H1 (cell line): ENCODE measurements at regions not wholly inside any gene's neighbourhood (a gene's known extent, or its start where the extent isn't known, plus 50 kb on each side); places are given as distances from the start of the nearest gene placed in this dataset.

ENCODE experiments used
- CTCF ChIA-PET: fragments of 300-600 bp; sonication (Branson Sonifier 250); formaldehyde crosslinking; loops from one replicate; lab custom pipeline; 2021; ENCODE audit not compliant: partially characterized antibody; lab: Charles Lee
- POLR2A ChIA-PET: fragments of 300-600 bp; sonication (Branson Sonifier 250); formaldehyde crosslinking; loops from one replicate; lab custom pipeline; 2021; ENCODE audit warnings: inconsistent platforms; ENCODE audit not compliant: partially characterized antibody; lab: Charles Lee
- DNase-seq, 2 experiments: peaks; one replicate each; pipeline versions ENCODE4 v3.0.0 to v3.0.0-alpha.2; 2010 to 2022; ENCODE audit warnings: low spot score in 2 of 2, low read depth in 1 of 2, mixed read lengths in 1 of 2
- FAIRE-seq: peaks from 2 replicates; lab custom pipeline; 2011; peaks lifted over from hg19 to GRCh38; lab: Jason Lieb, UNC
- H2AFZ ChIP-seq: 2 replicates; pipeline ENCODE4 v1.8.1; 2012; ENCODE audit warnings: low read length, inconsistent platforms
- H2AK5ac ChIP-seq: 2 replicates; pipeline ENCODE4 v1.6.1; 2013; ENCODE audit warnings: low read depth, low read length
- H2BK120ac ChIP-seq: replicated peaks from 2 replicates; pipeline ENCODE3; 2013; ENCODE audit warnings: low read depth, low read length, inconsistent platforms
- H2BK12ac ChIP-seq: 2 replicates; pipeline ENCODE4 v1.6.1; 2013; ENCODE audit warnings: low read depth, low read length
- H2BK15ac ChIP-seq: 2 replicates; pipeline ENCODE4 v1.6.1; 2013; ENCODE audit warnings: low read length
- H2BK20ac ChIP-seq: 2 replicates; pipeline ENCODE4 v1.6.1; 2013; ENCODE audit warnings: low read length
- H2BK5ac ChIP-seq: 2 replicates; pipeline ENCODE4 v1.6.1; 2013; ENCODE audit warnings: low read depth, low read length
- H3K14ac ChIP-seq: 2 replicates; pipeline ENCODE4 v1.6.1; 2013; ENCODE audit warnings: inconsistent platforms; ENCODE audit not compliant: insufficient read length
- H3K18ac ChIP-seq: 2 replicates; pipeline ENCODE4 v1.6.1; 2013; ENCODE audit warnings: low read length; ENCODE audit errors: extremely low read depth
- H3K23ac ChIP-seq: 2 replicates; pipeline ENCODE4 v1.6.1; 2013; ENCODE audit warnings: inconsistent platforms; ENCODE audit not compliant: insufficient read length
- H3K23me2 ChIP-seq: 2 replicates; pipeline ENCODE4 v1.6.1; 2013; ENCODE audit warnings: low read depth, low read length
- H3K27ac ChIP-seq: 2 replicates; pipeline ENCODE4 v1.6.1; 2011; ENCODE audit warnings: low read depth, low read length, inconsistent platforms
- H3K27me3 ChIP-seq, 4 experiments: replicated peaks in 1 of 4; 1 replicate in 1 of 4; 2 replicates in 3 of 4; pipeline versions ENCODE4 v1.6.1 to v1.8.1; 2011 to 2013; ENCODE audit warnings: low read length in 3 of 4, mild to moderate bottlenecking in 3 of 4, inconsistent platforms in 2 of 4, mixed read lengths in 2 of 4, moderate library complexity in 1 of 4; ENCODE audit not compliant: control insufficient read depth in 3 of 4, insufficient read depth in 3 of 4; ENCODE audit errors: extremely low read depth in 1 of 4
- H3K36me3 ChIP-seq, 4 experiments: 2 replicates each; pipeline versions ENCODE4 v1.6.1 to v1.8.1; 2011 to 2013; ENCODE audit warnings: mild to moderate bottlenecking in 4 of 4, low read length in 3 of 4, moderate library complexity in 2 of 4, control low read depth in 1 of 4, inconsistent platforms in 1 of 4; ENCODE audit not compliant: insufficient read depth in 4 of 4, control insufficient read depth in 2 of 4
- H3K4ac ChIP-seq: replicated peaks from 2 replicates; pipeline ENCODE3; 2013; ENCODE audit warnings: low read length, low read depth, mixed read lengths, inconsistent platforms; ENCODE audit not compliant: insufficient read length
- H3K4me1 ChIP-seq, 4 experiments: replicated peaks in 1 of 4; 1 replicate in 1 of 4; 2 replicates in 3 of 4; pipeline versions ENCODE4 v1.6.1 to v1.8.1; 2011 to 2013; ENCODE audit warnings: low read length in 3 of 4, inconsistent platforms in 2 of 4, mixed read lengths in 1 of 4; ENCODE audit not compliant: insufficient read depth in 4 of 4, control insufficient read depth in 3 of 4
- H3K4me2 ChIP-seq, 2 experiments: 2 replicates each; pipeline versions ENCODE4 v1.6.1 to v1.8.1; 2011 to 2013; ENCODE audit warnings: low read depth in 2 of 2, low read length in 2 of 2, control low read depth in 1 of 2, inconsistent platforms in 1 of 2, mild to moderate bottlenecking in 1 of 2; ENCODE audit not compliant: insufficient read depth in 1 of 2
- H3K4me3 ChIP-seq, 4 experiments: fragments of 200-600, 300-600 bp in 1 of 4; sonication (generic), shearing (Covaris generic), sonication (Bioruptor Twin) in 1 of 4; 2 replicates each; pipeline versions ENCODE4 v1.5.1 to v1.8.1; 2011 to 2016; ENCODE audit warnings: low read length in 4 of 4, low read depth in 3 of 4, control low read depth in 2 of 4, inconsistent platforms in 2 of 4, mild to moderate bottlenecking in 2 of 4, mixed read lengths in 1 of 4, moderate library complexity in 1 of 4; ENCODE audit not compliant: insufficient read depth in 2 of 4; ENCODE audit errors: extremely low read depth in 1 of 4
- H3K56ac ChIP-seq: replicated peaks from 2 replicates; pipeline ENCODE3; 2013; ENCODE audit warnings: low read depth, mild to moderate bottlenecking, mixed read lengths, low read length, inconsistent platforms; ENCODE audit not compliant: insufficient read length
- H3K79me1 ChIP-seq: 2 replicates; pipeline ENCODE4 v1.6.1; 2013; ENCODE audit warnings: low read depth, low read length, control low read depth
- H3K79me2 ChIP-seq, 2 experiments: 2 replicates each; pipeline versions ENCODE4 v1.6.1 to v1.8.1; 2012 to 2013; ENCODE audit warnings: low read length in 2 of 2, mild to moderate bottlenecking in 2 of 2, inconsistent platforms in 1 of 2; ENCODE audit not compliant: insufficient read depth in 2 of 2, control insufficient read depth in 1 of 2
- H3K9ac ChIP-seq, 4 experiments: replicated peaks in 1 of 4; 1 replicate in 1 of 4; 2 replicates in 3 of 4; pipeline versions ENCODE4 v1.6.1 to v1.8.1; 2011 to 2013; ENCODE audit warnings: low read depth in 3 of 4, low read length in 3 of 4, control low read depth in 2 of 4, mild to moderate bottlenecking in 2 of 4, moderate library complexity in 2 of 4, inconsistent platforms in 1 of 4; ENCODE audit errors: extremely low read depth in 1 of 4
- H3K9me3 ChIP-seq, 2 experiments: 2 replicates each; pipeline versions ENCODE4 v1.6.1 to v1.8.1; 2012 to 2013; ENCODE audit warnings: mild to moderate bottlenecking in 2 of 2, moderate library complexity in 2 of 2, control low read depth in 1 of 2, inconsistent platforms in 1 of 2, low read depth in 1 of 2, low read length in 1 of 2, mixed read lengths in 1 of 2; ENCODE audit not compliant: insufficient read depth in 2 of 2
- H4K20me1 ChIP-seq, 2 experiments: replicated peaks in 1 of 2; 2 replicates each; pipeline versions ENCODE3 to v1.8.1; 2011 to 2013; ENCODE audit warnings: inconsistent platforms in 2 of 2, low read length in 2 of 2, mild to moderate bottlenecking in 1 of 2; ENCODE audit not compliant: insufficient read depth in 2 of 2, control insufficient read depth in 1 of 2
- H4K5ac ChIP-seq: 2 replicates; pipeline ENCODE4 v1.6.1; 2013; ENCODE audit warnings: low read length, low read depth, mixed read lengths, inconsistent platforms; ENCODE audit not compliant: insufficient read length
- H4K8ac ChIP-seq: 2 replicates; pipeline ENCODE4 v1.8.0; 2013; ENCODE audit warnings: mild to moderate bottlenecking, moderate library complexity, low read length, inconsistent platforms; ENCODE audit not compliant: insufficient read depth; ENCODE audit errors: extremely low read depth
- H4K91ac ChIP-seq: replicated peaks from 2 replicates; pipeline ENCODE3; 2013; ENCODE audit warnings: low read length, mixed read lengths, inconsistent platforms; ENCODE audit not compliant: insufficient read length
- BCL11A ChIP-seq, 2 experiments: IDR thresholded peaks; one replicate each; pipeline ENCODE4 v1.6.1; 2011; ENCODE audit warnings: low read depth in 2 of 2, low read length in 2 of 2, mild to moderate bottlenecking in 2 of 2
- CBX8 ChIP-seq: fragments of 300-800, 300-1000 bp; sonication (generic); IDR thresholded peaks from 2 replicates; pipeline ENCODE4 v1.7.1; 2016; ENCODE audit warnings: low read depth, low read length, borderline replicate concordance
- CREB1 ChIP-seq: IDR thresholded peaks from 2 replicates; pipeline ENCODE4 v1.6.1; 2012; ENCODE audit warnings: inconsistent platforms
- EGR1 ChIP-seq: IDR thresholded peaks from 2 replicates; pipeline ENCODE4 v1.6.1; 2011; ENCODE audit warnings: low read depth, low read length, borderline replicate concordance
- GABPA ChIP-seq: IDR thresholded peaks from 2 replicates; pipeline ENCODE4 v1.6.1; 2011; ENCODE audit warnings: mild to moderate bottlenecking, low read length, moderate library complexity, borderline replicate concordance; ENCODE audit not compliant: insufficient read depth
- MAFK ChIP-seq: IDR thresholded peaks from 2 replicates; pipeline ENCODE4 v1.6.1; 2012; ENCODE audit warnings: low read depth, mild to moderate bottlenecking, improper control_type of control experiment, low read length
- POU5F1 ChIP-seq: IDR thresholded peaks from 2 replicates; pipeline ENCODE4 v1.6.1; 2011; ENCODE audit warnings: low read depth, mild to moderate bottlenecking, low read length, moderate library complexity
- RNF2 ChIP-seq: fragments of 200-900, 300-1000 bp; sonication (generic); IDR thresholded peaks from 2 replicates; pipeline ENCODE4 v1.7.1; 2016; ENCODE audit warnings: borderline replicate concordance, low read depth, mild to moderate bottlenecking, antibody characterized with exemption, low read length; ENCODE audit not compliant: poor library complexity, severe bottlenecking; ENCODE audit errors: missing control alignments
- SP2 ChIP-seq: IDR thresholded peaks from 2 replicates; pipeline ENCODE4 v1.6.1; 2012; ENCODE audit warnings: mild to moderate bottlenecking, low read length, inconsistent platforms
- SP4 ChIP-seq: IDR thresholded peaks from 2 replicates; pipeline ENCODE4 v1.6.1; 2012; ENCODE audit warnings: low read length, inconsistent platforms
- SUZ12 ChIP-seq: fragments of 200-600 bp; sonication (generic); IDR thresholded peaks from 2 replicates; pipeline ENCODE4 v1.6.1; 2012; ENCODE audit warnings: mild to moderate bottlenecking, inconsistent platforms, low read length, moderate library complexity, mixed read lengths
- TAF1 ChIP-seq: IDR thresholded peaks from 2 replicates; pipeline ENCODE4 v1.6.1; 2011; ENCODE audit warnings: mild to moderate bottlenecking, low read depth, low read length
- TF ChIP-seq, protein P1 (sequence below): IDR thresholded peaks from 2 replicates; pipeline ENCODE4 v1.6.1; 2012; ENCODE audit warnings: low read length, inconsistent platforms

DNA sequence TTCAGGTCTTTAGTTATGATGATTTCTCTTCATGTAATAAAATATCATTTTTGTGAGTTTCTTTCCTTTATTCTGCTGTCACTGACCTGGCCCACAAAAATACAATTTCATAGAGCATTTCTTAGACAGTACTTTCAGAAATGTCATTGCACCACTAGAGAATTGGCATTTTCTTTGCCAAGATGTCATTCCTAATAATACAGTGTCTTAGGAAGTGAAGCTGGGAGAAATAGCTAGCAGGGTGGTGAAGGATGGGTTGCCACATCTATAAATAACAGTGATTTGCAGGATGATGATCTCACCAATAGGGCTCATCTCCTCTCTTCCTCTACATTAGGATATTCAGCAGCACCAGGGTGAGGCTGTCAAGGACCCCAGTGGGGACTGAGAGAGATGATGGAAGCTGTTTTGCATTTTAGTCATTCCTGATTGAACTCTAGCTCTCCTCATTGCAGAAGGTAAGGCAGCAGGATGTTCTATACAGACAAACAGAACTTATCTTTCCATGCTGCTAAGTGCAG, 452.1 kb downstream of the NXPH1 start:
- no peak overlapping the region for H3K18ac ChIP-seq
- no peak overlapping the region for H3K4ac ChIP-seq
- H4K20me1 ChIP-seq = no peaks in the 10 kb centered on the region
- TF ChIP-seq GABPA (no peak), SP4 (no peak), CREB1 (no peak), BCL11A (IDR thresholded peaks at IDR 0.05; ENCODE audit: low read depth in 2 of 2, low read length in 2 of 2) (no peak), CBX8 (no peak), SUZ12 (no peak), POU5F1 (no peak), EGR1 (no peak), SP2 (no peak), TAF1 (no peak), RNF2 (no peak), MAFK (no peak)
- TF ChIP-seq, protein P1, sequence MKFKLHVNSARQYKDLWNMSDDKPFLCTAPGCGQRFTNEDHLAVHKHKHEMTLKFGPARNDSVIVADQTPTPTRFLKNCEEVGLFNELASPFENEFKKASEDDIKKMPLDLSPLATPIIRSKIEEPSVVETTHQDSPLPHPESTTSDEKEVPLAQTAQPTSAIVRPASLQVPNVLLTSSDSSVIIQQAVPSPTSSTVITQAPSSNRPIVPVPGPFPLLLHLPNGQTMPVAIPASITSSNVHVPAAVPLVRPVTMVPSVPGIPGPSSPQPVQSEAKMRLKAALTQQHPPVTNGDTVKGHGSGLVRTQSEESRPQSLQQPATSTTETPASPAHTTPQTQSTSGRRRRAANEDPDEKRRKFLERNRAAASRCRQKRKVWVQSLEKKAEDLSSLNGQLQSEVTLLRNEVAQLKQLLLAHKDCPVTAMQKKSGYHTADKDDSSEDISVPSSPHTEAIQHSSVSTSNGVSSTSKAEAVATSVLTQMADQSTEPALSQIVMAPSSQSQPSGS = no peak
- CTCF ChIA-PET = interaction anchor here (0.6 to 1.1 kb wide), 2 partner anchors 96 to 912 kb away, joined by 3 read pairs; no protein-coding TSS in a partner anchor
- no peak overlapping the region for H2AFZ ChIP-seq
- no peak for DNase-seq
- H2BK120ac ChIP-seq = no peak overlapping the region
- H4K91ac ChIP-seq = no peak overlapping the region
- H2AK5ac ChIP-seq = no peak overlapping the region
- H3K27me3 ChIP-seq = no peaks in the 10 kb centered on the region
- H3K56ac ChIP-seq = no peak overlapping the region
- H3K36me3 ChIP-seq = no peaks in the 10 kb centered on the region
- H2BK12ac ChIP-seq = no peak overlapping the region
- no peak overlapping the region for H3K4me3 ChIP-seq
- no peak overlapping the region for H3K23ac ChIP-seq
- no peak overlapping the region for H3K14ac ChIP-seq
- no peak overlapping the region for H3K27ac ChIP-seq
- no peak overlapping the region for H2BK15ac ChIP-seq
- no peak overlapping the region for H2BK5ac ChIP-seq
- H3K4me1 ChIP-seq = no peaks in the 10 kb centered on the region
- H3K23me2 ChIP-seq = no peaks in the 10 kb centered on the region
- H3K79me1 ChIP-seq = no peaks in the 10 kb centered on the region
- H2BK20ac ChIP-seq = no peak overlapping the region
- H3K9me3 ChIP-seq = peaks cover 0 to 7% of the 10 kb centered on the region in 2 experiments; a peak in 1 of 4 replicates
- H3K4me2 ChIP-seq = no peak overlapping the region
- POLR2A ChIA-PET = no interaction called here
- H4K5ac ChIP-seq = no peak overlapping the region
- H3K9ac ChIP-seq = no peak overlapping the region
- no peak overlapping the region for H4K8ac ChIP-seq
- H3K79me2 ChIP-seq = no peaks in the 10 kb centered on the region
- no peak for FAIRE-seq
